DMS79 treated with DMSO at 0.1 percent for 48 hours (cell line): ENCODE measurements at regions not wholly inside any gene's neighbourhood (a gene's known extent, or its start where the extent isn't known, plus 50 kb on each side); places are given as distances from the start of the nearest gene placed in this dataset.
"Not testable (repeated sequence)": the region's sequence is repeated elsewhere in the genome, so short reads cannot be mapped to it uniquely, and the experiment has no call there.

Source experiments
- DNase-seq: peaks from one replicate; lab custom pipeline; 2025; lab: John Stamatoyannopoulos, UW

DNA sequence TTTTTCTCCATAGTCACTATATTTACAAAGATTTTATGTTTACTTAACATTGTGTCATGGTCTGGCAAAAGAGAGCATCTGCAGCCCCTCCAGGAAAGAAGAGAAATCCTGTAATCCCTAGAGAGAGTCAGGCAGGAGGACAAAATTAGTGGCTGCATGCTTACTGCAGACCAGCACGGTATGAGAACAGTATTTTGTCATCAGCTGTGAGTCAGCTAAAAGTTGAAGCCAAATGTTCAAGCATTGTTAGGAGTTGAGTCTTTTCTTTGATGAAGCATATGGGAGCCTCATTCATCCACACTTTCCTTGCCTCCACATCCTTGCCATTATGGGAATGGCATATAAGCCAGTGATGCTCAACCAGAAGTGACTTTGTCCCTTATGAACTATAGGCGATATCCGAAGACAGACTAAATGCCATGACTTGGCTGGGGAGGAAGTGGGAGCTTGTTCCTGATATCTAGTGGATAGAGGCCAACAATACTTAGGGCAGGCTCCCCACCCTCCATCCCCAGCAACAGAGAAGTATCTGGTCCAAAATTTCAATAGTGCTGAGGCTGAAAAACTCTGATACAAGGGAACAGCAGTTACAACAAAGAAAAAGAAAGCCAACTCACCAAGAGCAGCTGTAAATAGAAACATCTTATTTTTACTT lies 112.0 kb upstream of the OR5AK2 start:
- DNase-seq, result no peak

DNA sequence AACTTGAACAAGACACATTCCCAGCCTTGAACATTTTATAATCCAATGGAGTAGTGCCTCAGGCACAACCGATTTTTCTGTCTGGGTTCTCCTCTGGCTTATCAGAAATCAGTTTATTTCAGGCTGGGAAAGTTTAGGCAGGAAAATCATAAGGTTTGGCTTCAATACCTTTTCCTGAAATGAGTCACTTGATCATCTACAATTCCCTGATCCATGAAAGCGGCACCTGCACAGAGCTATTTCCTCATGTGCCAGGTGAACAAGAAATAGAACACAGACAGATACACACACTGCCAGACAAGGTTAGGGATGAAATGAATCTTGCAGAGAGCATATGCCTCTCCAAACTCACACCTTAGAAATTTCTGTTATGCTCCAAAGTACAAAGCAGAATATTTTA lies 106.7 kb upstream of the OR9G4 start:
- no peak for DNase-seq

DNA sequence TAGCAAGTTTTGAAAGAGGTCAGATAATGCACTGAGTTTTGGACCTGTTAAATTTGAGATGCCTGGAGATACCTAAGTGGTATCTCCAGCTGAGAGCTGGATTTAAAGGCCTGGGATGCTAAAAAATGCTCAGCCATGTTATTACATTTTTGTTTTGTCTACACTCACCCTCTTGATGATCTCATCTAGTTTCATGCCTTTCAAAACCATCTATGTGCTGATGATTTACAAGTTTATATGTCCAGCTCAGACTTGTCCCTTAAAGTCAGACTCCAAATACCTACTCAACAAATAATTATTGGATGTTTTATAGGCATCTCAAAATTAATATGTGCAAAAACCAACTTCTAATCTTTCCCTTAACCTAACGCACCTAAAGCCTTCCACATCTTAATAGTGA lies 103.6 kb upstream of the OR9G4 start:
- DNase-seq, result no peak

DNA sequence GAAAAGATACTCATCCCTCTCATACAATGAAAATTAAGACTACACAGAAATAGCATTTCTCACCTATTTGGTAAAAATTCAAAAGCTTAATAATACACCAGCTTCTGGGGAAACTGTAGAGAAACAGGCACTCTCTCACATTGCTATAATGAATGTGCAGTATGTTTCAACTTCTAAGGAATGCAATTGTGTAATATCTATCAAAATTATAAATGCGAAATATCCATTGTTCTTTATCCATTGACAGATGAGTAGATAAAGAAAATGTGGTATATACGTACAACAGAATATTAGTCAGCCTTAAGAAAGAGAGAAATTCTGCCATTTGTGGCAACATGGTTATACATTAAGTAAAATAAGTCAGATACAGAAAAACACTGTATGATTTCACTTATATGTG lies 101.4 kb upstream of the OR9G4 start:
- DNase-seq, result no peak

DNA sequence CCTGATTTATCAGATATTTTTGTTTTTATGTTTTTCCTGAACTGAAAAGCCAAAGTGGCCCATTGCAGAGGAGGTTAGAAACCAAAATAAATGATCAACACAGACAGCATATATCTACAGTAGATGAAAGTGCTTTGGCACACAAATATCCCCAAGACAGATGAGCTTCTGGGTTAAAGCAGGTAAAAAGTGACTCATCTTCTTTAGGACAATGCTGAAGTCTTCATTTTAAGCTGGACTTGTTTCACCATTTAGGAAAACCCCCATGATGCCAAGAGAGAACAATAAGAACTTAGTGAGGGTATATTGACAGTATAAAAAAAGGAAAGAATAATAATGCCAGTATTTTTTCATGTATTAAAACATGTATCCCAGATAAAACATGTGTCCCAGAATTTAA lies 100.8 kb upstream of the OR9G4 start:
- no peak for DNase-seq

DNA sequence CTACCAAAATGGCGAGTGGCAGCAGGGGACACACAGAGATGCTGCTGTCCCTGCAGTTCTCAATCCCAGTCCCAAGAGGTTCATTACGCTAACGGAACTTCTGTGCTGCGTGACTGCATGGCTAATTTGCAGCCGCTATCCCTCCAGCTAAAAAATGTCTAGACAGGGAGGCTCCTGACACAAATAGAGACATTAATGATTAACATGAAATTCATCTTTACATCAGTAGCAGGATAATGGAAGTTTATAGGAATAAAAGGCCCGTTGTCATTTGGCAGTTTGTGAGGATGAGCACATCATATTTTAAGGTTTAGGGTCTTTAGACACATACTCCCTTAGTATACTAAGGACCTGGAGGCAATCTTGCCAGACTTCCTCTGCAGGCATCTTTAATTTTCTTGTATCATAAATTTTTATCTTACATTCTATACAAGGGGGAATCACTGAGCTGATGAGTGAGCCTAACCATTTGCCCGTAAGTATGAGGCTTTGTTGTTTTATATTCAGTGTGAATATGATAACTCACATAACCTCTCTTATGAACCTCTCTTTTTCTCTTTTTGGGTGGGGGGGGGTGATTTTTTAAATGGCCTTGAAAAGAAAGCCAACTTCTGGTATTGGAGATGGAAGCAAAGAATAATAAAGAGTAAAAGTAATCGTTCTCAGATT lies 99.8 kb upstream of the OR9G4 start:
- no peak for DNase-seq

DNA sequence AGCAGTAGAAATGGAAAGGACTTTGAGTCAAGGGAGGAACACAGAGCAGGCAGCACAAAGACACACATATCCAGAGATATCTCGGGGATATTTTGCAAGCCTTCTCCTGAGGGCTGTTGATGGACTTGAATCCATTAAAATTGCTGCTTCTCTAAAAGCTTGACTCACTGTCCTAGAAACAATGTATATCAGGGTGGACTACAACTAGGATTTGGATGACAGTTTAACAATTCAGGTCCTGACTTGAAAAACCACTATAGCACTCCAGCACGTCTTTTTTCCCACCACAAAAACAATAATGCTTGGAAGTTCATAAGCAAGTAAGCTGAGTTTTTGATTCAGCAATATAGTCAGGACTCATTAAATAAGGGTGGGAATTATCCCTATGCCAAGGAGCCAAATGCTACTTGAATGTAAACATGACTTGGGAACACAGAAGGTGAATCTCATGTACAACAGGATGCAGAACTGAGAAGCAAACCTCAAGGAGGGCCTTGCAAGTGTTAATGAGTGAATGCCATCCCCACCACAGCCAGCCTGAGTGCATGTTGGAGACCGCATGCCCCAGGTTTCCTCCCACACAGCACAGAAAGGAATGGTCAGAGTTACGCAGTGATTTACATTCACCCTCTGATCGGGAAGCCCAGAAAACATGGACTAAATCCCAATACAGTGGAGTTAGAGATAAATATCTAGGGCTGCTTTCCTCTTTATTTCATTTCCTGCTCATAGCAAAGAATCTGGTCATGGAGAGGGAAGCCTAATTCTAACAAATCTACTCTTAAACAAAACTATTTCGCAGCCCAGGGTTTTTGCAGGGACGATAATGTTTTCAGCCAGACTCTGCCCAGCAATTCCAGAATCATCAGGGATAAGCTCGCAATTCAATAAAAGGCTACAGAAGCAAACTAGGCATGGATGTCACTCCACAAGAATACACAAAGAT lies 98.4 kb upstream of the OR9G4 start:
- no peak for DNase-seq

DNA sequence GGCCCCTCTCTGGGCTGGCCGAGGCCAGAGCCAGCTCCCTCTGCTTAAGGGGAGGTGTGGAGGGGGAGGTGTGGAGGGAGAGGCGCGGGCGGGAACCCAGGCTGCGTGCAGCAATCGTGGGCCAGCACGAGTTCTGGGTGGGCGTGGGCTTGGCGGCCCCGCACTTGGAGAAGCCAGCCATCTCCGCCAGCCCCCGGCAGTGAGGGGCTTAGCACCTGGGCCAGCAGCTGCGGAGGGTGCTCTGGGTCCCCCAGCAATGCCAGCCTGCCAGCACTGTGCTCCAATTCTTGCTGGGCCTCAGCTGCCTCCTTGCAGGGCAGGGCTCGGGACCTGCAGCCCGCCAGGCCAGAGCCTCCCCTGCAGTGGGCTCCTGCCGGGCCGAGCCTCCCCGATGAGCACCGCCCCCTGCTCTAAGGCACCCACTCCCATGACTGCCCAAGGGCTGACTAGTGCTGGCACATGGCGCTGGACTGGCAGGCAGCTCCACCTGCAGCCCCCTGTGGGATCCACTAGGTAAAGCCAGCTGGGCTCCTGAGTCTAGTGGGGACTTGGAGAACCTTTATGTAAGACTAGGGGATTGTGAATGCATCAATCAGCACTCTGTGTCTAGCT lies 96.7 kb upstream of the OR9G4 start:
- no peak for DNase-seq

DNA sequence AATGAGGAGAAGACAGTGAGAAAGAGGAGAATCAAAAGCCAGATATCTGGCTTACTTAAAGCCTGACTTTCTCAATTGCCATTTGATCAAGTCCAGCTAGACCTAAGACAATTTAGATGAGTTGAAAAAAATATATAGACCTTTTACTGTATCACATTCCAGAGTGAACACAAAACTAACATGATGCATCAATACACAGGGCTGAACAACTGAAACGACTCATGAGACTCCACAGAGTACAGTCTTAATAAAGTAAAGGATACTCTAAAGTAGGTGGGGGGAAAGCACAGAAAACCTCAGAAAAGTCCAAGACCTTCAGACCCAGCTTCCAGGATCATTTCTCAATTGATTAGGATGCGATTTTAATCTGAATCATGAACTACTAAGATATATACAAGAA lies 95.3 kb upstream of the OR9G4 start:
- no peak for DNase-seq

DNA sequence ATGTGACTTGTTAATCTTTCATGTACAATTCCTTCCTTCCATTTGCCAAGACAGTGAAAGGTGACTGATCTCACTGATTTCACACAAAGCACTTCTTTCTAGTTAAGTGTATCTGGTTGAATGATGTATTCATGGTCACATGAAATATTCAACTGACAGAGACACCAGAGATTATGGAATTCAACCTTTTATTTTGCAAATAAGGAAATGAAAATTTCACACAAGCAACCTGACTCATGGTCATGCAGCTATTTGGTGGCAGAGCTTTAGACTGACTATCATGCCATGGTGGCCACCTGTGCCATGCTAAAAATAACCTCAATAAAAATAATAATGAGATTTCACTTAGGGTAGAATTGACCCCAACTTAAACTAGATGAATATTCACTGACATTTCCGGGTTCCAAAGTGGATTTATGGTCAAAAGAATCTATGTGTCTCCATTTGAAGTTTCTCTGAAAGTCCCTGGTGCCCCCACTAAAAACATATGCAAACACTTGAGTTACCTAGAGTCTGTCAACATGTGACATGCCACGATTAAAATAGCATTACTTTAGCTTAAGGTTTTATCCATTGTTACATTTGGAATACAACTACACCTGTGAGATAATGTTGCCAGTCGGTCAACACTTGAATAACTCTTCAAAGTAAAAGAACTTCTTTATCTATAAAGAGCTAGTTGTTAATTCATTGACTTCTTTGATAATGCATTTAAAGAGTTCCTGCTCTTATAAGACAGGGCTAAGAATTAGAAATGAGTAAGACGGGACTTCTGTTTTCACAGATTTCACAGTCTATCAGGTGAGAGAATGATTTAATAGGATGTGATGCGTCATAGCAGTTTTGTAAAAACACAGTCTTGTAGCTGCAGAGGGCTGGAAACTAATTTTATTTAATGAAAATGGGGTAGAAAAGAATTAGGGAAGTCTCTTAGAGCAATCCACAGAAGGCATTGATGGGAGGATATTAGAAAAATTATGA lies 94.6 kb upstream of the OR9G4 start:
- no peak for DNase-seq

DNA sequence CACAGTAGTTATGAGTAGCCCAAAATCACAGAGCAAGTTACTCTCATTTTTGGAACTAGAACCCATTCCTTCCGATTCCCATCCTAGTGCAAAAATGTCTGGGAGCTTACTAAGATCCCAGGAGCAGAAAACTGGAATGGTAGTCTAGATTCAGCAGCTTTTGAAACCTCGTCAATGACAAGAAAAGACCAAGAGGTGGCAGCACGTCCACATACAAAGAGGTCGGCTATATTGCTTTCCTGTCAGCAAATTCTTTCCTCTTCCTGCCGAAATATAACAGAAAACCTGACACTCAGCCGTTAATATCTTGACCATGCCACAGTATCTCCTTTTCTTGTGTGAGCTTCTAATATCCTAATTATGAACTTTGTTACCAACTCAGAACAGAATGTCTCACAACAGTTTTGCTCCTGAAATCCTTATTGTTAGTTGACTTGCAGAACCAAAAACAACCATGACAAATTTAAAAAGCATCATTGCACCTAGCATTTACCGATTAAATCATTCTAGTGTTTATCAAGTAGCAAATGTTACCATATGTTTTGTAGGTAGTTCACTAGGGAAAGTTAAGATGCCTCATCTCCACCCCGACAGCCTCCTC lies 92.8 kb upstream of the OR9G4 start:
- DNase-seq, result peak; percentile 10

DNA sequence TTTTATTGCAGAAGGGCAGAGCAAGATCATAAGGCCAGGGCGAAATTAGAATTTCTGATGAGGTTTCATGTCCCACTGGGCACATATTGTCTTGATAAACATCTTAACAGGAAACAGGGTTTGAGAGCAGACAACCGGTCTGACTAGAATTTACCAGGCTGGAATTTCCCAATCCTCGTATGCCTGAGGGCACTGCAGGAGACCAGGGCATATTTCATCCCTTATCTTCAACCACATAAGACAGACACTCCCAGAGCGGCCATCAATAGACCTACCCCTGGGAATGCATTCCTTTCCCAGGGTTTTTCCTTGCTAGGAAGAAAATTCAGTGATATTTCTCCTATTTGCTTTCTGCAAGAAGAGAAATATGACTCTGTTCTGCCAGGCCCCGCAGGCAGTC lies 78.9 kb upstream of the OR9G4 start:
- DNase-seq, result not testable (repeated sequence)

DNA sequence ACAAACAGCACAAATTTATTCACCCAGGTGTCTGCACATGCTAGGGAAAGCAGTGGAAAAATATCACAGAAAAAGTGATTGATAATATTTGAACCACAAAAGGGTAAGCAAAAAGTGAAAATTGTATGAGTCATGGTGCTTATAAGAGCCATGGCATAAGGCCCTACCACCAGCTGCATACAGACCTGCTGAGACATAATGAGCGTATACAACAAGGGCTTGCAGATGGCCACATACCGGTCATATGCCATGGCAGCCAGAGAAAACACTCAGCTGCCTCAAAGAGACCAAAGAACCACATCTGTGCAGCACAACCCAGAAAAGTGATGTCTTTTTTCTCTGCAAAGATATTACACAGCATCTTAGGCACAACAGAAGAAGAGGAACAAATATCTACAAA lies 71.4 kb upstream of the OR9G4 start:
- no peak for DNase-seq

DNA sequence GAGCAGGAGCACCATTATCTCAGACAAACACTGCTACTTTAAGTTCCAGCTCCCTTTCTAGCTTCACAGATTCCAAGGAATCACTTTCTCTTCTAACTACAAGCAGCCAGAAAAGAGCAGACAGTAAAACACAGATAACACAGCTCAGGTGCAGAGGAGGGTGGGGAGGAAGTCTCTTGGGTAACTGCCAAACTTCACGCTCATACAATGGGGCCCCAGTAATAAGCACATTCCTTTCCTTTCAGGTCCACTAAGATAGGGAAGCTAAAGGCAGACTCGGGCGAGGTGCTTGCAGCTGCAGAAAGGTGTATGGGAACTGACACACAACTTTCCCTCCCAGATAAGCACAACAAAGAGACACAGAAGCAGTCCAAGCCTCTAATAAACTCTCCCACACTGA lies 69.2 kb upstream of the OR9G4 start:
- DNase-seq, result no peak

DNA sequence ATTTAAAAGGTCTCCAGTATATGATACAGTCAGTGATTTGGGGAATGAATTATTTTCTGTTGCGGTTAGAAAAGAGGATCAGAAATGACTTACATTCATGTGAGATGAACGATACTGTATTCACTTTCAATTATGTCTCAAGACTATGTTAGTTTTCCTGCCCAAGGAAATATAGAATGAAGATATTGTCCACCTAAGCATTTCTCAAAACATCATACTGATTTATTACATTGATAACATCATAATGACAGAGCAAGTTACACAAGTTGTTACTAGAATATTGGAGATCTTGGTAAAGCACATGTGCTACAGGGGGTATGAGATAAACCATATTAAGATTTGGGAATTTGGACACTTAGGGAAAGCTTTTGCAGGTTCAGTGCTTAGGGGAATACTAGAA lies 67.8 kb upstream of the OR9G4 start:
- no peak for DNase-seq

DNA sequence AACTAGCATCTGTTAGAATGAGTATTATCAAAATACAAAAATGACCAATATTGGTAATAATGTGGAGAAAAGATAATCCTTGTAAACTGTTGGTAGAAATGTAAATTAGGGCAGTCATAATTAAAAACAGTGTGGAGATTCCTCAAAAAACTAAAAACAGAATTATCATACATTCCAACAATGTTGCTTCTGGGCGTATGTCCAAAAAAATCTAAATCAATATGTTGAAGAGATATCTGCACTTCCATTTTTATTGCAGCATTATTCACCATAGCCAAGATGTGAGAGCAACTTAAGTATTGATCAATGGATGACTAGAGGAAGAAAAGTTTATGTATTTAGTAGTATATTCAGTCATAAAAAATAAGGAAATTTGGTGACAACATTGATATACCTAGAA lies 59.8 kb upstream of the OR9G4 start:
- DNase-seq, result no peak

DNA sequence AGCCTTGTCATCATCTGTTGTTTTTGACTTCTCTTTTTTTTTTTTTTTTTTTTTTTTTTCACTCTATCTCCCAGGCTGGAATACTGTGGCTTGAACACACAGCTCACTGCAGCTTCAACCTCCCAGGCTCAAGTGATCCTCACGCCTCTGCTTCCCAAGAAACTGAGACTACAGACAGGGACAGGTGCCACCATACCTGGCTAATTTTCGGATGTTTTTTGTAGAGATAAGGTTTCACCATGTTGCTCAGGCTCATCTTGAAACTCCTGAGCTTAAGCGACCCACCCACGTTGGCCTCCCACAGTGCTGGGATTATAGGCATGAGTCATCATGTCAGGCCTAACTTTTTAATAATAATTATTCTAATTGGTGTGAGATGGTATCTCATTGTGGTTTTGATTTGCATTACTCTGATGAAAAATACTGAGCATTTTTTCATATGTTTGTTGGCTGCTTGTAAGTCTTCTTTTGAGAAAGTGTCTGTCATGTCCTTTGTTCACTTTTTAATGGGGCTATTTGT lies 51.3 kb upstream of the OR9G4 start:
- DNase-seq, result no peak
